ENCODE measurements at regions not wholly inside any gene's neighbourhood (a gene's known extent, or its start where the extent isn't known, plus 50 kb on each side); places are given as distances from the start of the nearest gene placed in this dataset.

DNA sequence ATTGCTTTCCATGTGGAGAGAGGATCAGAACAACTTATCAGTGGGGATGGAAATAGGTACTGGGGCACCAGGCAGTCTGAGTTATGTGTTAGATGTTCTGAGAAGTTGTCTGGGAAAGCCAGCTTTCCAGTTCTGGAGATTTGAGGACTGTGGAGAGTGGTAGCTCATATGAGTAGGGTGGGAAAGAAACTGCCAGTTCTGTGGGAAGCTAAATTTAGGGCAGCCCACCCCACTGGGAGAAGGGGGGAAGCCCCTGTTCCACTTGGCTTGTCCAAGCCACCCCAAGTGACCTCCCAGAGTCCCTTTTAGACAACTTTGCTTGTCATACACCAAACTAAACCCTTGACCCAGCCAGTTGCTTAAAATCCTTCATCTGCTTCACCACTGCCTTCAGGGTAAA is 189.5 kb downstream of the REEP3 start:
- DNase-seq, result no peak

DNA sequence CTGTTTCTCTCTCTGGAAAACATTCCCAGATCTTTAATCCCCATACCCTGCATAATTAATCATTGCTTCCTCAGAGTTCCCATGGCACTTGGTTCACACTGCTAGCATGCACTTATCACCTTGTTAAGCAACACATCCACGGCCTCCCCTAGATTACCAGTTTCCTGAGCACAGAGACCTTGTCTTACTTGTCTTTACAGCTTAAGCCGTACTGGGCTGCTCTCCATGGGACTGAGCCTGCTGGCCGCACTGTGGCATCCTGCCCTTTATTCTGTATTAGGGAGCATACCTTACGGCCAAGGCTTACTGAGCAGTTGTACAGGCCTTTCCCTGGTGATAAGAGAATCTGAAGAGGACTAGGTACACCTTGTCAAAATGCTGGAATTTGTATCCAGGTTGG is 190.2 kb downstream of the REEP3 start:
- peak in 1 of 2 experiments; percentile 1 for DNase-seq

DNA sequence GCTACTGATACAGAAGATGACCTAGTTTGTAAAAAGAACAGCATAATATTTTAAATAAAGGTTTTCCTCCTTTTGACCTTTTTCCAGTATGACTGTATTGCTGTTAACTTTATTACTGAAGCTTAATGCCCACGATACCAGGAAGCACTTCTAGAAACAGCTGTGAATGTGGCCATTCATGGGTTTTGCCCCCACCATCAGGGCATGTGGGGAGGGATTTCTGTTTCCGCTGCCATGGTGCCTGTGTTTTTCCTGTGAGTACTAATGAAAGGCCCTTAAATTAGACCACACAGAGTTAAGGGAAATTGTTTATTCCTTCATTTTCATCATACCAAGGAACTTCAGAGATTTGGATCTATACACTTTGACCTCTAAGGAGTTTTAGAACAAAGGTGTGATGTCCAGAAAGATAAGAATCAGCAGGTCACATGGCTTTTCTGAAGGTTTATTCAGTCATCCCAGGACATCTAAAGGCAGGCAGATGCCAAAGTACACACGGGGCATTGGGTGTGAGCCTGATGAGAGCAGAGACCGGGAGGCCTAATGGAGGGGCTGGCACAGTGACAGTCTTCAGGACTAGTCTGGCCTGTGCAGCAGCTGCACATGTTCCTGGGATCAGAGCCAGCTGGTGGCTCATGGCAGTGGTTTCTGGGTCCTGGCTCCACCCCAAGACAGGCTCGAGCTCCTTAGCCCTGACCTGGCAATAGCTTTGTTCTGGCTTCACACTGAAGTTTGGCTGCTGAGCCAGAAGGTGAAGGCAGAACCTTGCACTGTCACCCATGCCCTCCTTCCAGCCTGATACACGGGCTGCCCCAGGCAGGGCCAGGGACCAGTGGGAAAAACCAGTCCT is 190.9 kb downstream of the REEP3 start:
- peak; percentile 96 to 98 for DNase-seq

DNA sequence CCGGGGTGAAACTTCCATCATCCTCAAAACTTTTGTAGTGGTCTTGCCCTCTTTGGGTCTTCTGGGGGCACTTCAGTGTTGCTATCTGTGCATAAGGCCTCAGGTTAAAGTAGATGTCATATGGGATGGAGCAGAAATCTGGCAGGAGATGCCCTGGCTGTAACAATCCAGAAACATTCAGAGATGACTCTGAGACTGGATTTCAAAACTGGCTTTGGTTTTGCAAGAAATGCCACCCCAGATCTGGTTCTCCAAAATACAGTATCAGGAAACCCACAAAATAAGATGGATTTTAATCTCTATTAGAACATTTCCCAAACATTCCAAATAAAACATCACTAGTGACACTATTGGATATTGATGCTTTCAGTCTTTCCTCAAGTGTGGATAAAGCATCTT is 191.5 kb downstream of the REEP3 start:
- DNase-seq, result no peak

DNA sequence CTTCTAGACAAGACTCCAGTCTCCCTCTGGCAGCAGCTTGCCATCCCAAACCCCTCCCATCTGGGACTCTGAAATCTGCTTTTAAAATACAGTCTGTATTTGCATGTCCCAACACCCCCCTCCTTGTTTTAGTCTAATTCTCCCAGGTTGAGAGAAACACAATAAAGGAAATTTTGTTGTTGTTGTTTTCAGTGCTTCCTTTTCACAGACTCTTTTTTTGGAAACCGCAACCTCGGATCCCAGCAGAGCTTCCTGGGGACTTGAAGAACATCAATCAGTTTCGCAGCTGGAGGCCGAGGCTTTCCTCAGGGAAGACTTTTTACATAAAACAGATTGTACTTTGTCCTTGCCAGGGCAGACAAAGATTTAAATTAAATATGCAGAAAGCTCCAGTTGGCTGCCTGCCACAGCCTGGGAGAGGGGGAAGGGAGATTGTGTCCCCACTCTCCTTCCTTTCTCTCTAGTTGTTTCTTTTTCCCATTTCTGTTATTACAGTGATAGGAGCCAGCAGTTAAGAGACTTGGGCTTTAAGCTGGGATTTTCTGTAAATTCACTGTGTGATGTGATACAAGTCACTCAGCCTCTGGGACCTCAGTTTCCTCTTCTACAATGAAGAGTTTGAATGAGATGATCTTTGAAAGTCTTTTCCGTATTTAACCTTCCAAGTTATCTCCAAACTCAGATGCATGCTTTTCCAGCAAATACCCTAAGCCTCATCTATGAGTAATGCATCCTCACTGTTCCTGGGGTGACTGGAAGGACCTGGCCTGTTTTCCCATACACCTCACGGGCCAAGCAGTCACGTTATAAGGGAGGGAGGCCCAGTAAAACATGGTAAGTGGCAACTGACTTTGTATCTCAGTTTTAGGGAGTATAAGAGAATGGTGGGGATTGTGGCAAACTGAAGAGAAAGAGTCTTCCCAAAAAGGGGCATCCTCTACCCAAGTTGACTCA is 192.3 kb downstream of the REEP3 start:
- DNase-seq, result peak; percentile 72 to 85

DNA sequence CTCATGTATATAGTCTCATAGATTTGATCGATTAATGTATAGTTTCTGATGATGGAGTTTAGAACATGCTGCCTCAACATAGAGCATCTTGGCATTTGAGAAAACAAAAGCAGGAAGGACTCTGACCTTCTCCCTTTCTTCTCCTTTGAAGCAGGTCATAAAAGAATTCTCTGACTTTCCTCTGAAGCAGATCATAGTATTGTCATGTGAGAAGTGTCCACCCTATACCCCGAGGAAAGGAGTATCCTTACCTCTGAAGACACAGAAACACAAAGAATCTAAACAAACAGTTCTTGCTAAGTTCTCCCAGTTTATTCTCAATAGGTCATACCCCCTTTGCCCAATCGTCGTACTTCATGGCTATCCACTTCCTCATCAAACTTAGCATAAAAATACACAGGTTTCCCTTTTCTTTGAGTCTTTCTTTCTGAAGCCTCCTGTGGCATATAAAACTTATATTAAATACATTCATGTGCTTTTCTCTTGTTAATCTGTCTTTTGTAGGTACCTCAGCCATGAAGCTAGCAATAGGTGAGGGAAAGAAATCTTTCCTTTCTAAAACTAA is 194.9 kb downstream of the REEP3 start:
- no peak for DNase-seq

DNA sequence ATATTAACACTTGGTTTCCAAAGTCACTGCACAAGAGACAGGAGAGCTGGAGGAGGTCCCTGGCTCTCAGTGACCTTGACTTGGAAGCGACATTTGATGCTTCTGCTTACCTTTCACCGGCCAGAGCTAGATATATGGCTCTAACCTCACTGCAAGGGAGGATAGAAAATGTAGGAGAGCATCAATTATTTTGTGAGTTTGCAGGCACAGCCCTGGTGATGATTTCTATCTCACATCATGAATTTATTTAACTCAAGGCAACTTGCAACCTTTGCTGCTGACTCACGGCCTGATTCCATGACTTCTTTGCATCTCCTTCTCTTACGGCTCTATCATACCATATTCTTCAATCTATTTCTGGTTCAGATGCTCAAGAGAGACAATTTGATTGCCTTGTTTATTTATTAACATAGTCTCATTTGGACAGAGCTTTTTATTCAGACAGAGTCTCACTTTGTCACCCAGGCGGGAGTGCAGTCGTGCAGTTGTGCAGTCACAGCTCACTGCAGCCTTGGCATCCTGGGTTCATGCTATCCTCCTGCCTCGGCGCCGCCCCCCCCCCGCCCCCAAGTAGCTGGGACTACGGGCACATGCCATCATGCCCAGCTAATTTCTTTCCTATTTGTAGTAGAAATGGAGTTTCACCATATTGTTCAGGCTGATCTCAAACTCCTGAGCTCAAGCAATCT is 196.0 kb downstream of the REEP3 start:
- DNase-seq, result no peak

DNA sequence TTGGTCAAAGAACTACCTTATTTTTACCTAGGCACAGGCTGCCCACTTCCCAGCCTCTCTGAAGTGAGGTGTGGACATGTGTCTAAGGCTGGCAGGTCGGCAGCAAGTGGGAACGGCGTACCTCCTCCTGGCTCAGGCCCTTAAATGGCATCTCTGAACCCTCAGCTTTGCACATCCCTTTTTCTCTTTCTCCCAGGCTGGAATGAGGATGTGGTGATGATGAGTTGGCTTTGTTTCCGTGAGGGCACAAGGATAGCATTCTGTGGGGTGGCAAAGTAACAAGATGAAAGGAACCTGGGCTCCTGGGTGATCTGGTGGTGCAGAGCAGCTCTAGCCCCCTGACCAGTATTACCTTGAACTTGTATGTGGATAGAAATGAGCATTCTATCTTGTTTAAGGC is 196.8 kb downstream of the REEP3 start:
- DNase-seq, result no peak

DNA sequence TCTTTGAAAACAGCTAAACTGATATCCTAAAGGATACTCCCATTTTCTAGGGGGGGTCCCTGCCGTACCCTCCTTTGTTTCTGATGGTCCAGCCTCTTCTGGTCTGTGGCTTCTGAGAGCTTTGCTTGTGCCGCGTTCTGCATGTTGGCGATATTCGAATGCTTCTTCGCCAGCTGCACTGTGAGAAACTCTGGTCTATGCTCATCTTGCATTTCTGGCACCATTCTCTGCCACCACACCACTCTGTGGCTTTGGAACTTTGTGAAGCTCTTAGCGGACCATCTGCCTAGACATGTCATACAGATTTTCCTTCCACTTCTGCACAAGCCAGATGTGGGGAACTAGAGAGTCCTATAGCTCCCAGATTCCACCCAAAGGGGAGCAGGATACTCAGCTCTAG is 197.2 kb downstream of the REEP3 start:
- DNase-seq, result no peak

DNA sequence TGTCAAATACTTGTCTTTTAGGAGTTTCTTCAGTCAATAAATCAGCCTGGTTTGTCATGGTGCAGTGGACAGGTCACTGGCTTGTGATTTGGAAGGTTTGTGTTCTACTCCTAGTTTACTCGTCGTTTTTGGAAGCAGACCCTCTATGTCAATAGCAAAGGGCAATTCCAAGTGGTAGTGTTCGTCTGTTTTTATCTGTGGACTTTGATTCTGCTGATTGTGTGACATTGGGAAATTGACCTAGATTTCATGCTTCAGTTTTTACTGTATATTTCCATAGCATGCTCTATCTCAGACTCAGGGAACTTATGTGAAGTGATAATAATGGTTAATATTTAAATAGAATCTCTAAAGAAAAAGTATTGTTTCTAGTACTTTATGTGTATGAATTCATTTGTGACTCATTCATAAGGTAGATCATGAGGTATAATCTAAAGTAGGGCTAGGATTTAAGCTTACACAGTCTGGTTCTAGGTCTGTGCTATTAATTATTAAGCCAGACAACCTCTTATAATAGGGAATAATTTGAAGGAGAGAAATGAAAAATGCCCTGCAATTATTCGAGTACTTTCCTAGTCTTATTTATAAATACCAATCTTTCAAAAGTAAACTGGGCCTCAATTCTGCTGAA is 198.1 kb downstream of the REEP3 start:
- DNase-seq, result no peak

DNA sequence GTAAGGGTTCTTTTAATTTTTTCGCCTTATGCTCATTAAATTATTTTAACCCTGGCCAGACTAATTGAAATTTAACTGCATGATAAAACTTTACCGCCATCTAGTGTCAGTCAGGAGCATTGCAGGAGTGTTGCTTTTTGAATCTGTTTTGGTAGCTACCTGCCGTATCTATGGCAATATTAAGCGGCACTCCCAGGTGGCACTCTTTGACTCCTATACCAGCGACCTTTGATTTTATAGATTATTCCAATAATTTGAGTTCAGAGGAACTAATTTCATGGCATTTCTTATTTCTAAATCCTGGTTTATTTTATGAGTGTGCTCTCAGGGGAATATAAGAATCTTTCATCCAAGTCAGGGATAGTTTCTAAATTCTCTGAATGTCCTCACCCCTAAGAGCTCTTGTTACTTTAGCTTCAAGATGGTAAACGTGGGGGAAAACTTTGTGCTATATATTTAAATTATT is 198.9 kb downstream of the REEP3 start:
- DNase-seq, result peak; percentile 52 to 76

DNA sequence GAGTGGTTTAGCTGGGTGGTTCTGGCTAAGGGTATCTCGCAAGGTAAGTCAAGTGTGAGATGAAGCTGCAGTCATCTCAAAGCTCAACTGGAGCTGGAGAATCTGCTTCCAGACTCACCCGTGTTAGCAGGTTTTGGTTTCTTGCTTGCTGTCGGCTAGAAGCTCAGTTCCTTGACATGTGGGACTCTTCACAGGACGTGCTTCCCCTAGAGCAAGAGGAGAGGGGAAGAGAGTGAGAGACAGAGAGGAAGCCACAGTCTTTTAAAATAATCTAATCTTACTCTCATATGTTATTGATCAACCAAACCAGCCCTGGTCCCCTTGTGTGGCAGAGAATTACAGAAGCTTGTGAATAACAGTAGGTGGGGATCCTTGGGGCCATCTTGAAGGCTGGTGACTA is 199.5 kb downstream of the REEP3 start:
- no peak for DNase-seq

DNA sequence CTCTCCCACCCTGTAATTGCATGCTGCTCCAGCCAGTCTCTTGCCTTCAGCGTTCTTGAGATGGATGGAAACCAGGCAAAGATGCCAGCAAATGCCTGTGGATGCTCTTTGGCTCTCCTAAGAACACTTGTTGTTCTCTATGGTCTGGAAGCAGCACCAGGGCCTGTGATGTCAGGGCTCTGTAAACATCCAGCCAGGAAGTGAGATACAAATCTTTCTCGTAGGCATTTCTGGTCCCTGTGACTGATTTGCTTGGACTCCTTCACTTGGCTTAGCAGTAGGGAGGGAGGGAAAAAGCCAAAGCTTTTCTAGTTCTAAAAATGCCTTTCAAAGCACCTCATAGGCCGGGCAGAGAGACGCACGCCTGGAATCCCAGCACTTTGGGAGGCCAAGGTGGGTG is 201.3 kb downstream of the REEP3 start:
- DNase-seq, result no peak

DNA sequence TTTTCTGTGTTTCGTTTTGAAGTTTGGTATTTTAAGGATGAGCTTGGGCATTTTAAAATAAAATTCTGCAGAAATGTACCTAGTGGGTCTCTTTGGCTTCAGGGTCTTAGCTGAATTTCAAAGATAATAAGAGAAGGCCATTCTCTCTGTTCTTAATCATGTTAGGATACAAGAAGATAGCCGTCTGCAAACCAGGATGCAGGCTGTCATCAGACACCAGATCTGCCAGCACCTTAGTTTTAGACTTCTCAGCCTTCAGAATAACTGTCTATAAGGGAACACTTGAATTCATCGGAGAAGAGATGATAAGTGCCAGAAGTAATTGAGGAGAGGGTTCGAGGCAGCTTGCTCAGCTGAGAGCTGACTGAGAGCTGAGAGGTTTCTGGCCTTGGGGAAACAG is 202.1 kb downstream of the REEP3 start:
- DNase-seq, result no peak

DNA sequence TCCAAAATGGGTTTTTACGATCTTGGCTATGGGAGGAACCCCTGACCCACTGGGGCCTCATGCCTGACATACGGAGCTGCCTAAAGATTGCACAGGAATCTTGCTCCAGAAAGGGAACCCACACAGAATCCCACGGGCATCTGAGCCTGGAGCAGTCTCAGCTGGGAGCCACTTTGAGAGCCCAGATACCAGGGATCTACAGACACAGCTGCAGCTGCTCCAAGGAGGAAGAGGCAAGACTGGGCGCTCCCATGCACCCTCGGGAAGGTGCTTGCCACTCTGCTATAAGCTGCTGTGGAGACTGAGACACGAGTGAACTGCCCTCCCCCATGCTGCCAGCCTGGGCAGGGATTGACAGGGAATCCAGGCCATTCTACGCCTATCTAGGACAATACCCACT is 202.5 kb downstream of the REEP3 start:
- no peak for DNase-seq

DNA sequence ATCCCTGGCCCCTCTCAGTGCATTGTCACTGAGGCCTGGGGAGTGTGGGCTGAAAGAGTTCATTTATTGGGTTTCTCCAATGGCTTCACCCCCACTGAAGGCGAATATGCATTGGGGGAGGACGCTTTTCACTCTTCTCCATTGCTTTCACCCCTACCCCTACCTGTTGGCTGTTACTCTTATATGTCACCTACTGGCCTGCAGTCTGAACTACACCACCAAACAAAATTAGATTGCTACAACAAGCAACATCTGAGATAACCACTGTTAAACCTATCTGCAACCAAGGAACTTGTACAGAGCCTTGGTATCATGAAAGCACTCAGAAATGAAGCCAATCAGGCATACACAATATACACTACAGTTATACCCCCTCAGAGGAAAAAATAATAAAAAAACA is 203.7 kb downstream of the REEP3 start:
- no peak for DNase-seq

DNA sequence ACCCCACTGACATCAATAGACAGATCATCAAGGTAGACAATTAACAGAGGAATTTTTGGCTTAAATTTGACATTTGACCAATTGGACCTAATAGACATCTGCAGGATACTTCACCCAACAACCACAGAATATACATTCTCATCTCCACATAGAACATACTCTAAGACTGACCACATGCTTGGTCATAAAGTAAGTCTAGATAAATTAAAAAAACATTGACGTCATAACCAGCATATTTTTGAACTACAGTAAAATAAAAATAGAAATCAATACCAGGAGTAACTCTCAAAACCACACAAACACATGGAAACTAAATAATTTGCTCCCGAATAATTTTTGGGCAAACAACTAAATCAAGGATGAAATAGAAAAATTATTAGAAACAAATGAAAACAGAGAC is 205.7 kb downstream of the REEP3 start:
- no peak for DNase-seq

DNA sequence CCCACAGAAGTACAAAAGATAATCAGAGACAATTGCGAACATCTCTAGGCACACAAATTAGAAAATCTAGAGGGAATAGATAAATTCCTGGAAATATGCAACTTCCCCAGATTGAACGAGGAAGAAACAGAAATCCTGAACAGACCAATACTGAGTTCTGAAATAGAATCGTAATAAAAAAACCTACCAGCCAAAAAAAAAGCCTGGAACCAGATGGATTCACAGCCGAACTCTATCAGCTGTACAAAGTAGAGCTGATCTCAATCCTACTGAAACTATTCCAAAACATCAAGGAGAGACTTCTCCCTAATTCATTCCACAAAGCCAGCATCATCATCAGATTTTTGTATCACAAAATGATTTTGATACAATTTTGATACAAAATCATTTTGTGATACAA is 206.4 kb downstream of the REEP3 start:
- no peak for DNase-seq

DNA sequence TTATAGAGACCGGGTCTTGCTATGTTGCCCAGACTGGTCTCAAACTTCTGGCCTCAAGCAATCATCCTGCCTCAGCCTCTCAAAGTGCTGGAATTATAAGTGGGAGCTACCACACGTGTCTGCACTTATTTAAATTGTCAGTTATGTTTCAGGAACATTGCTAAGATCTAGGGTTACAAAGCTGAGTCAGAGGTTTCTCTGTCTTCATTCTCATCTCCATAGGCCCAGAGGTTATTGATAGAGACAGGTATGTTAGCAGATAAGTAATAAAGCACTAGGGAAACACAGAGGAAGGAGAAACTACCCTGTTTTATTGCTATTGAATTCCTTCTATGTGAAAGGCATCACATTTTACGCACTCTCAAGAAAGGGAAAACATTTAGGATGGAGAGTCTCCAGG is 214.1 kb downstream of the REEP3 start:
- no peak for DNase-seq

DNA sequence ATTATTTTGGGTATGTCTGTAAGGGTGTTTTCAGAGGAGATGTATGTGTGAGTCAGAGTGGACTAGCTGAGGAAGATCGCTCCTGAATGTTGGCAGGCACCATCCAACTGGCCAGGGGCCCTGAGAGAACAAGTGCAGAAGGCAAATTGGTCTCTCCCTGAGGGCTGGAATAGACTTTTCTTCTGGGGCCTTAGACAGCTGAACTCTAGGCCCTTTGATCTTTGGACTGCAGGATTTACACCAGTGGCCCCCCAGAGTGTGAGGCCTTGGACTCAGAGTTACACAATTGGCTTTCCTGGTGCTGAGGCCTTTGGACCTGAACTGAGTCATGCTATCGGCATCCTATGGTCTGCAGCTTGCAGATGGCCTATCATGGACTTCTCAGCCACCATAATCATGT is 217.2 kb downstream of the REEP3 start:
- DNase-seq, result no peak

DNA sequence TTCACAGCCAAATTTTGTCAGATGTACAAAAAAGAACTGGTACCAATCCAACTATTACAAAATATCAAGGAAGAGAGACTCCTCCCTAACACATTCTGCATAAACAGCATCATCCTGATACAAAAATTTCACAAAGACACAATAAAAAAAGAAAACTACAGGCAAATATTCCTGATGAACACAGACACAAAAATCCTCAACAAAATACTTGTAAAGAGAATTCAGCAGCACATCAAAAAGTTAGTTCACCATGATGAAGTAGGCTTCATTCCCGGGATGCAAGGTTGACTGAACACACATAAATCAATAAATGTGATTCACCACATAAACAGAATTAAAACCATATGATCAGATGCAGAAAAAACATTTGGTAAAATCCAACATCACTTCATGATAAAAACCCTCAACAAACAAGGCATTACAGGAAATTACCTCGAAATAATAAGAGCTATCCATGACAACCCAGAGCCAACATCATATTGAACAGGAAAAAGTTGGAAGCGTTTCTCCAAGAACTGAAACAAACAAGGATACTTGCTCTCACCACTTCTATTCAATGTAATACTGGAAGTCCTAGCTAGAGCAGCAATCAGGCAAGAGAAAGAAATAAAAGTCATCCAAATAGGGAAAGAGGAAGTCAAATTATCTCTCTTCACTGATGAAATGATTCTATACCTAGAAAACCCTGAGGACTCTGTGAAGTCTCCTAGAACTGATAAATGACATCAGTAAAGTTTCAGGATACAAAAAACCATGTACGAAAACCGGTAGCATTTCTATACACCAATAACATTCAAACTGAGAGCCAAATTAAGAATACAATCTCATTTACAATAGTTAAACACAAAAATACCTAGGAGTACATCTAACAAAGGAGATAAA is 223.1 kb downstream of the REEP3 start:
- no peak for DNase-seq

All from NCI-H2081 (cell line).